Activated CD4-positive, alpha-beta T cell treated with anti-CD3 and anti-CD28 coated beads, Interleukin-2, amount 50 U/mL, for 24 hours (primary cell): ENCODE measurements at regions not wholly inside any gene's neighbourhood (a gene's known extent, or its start where the extent isn't known, plus 50 kb on each side); places are given as distances from the start of the nearest gene placed in this dataset.
"Not testable (repeated sequence)": the region's sequence is repeated elsewhere in the genome, so short reads cannot be mapped to it uniquely, and the experiment has no call there.

Experiments used
- DNase-seq, 2 donors: peaks; one replicate each; pipeline ENCODE4 v3.0.0-alpha.2; 2020; ENCODE audit warnings: low read depth in 1 of 2, low spot score in 1 of 2

DNA sequence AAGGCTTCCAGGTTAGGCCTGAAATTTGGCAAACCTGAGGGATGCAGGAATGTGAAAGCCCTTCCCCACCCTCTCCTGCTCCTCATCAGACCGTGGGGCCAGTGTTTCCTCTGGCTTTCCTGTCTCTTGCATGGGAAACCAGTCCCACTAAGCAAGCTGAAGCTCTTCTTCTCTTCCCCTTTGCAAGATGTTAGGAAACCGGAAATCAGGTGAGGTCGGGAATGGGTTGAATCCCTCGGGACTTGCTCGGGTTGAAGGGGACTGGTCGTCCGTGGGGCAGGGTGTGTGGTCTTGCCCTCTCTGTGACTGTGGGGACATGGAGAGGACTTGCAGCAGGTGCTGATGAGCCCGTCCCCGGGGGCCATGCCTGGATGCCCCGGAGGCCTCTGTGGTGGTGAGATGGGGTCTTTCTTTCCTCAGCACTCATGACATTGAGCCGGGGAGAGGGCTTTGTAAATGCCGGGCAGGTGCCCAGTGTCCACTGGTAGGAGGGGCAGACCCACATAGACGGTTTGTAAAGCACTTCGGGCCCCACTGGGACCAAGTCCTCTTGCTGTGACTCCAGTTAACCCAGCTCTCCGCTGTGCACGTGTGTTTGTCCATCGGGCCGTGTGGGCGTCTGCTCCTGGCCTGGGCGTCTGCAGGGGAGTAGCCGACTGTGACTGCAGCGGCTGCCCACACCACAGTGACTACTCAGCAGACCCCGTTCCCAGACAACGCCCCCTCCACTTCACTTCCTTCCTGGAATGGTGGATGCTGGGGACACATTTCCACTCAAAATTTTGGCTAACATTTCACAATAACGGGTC is 373.9 kb downstream of the GLRX3 start:
- no peak for DNase-seq

GRCh38 chr10:130510755-130511154 is 374.6 kb downstream of the GLRX3 start:
- no peak for DNase-seq

GRCh38 chr10:130511766-130512165 is 375.6 kb downstream of the GLRX3 start:
- no peak for DNase-seq

DNA sequence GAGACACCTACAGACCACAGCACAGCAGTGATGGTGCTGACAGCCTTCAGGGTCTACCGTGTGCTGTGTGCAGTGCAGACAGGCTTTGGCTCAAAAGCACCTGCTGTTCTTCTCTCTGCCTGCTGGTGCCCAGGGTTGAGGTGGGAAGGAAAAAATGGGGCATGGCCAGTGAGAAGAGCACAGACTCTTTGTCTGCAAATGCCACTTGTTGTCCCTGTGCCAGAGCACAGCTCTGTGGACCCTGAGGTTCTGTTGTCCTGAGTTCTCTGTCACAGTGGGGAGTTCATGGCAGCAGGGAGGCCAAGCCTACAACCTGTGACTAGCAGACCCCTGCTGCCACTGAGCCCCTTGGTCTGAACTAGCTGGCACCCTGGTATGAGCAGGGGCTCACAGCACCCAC is 376.7 kb downstream of the GLRX3 start:
- DNase-seq: no peak

GRCh38 chr10:130513686-130514476 is 377.7 kb downstream of the GLRX3 start:
- DNase-seq: no peak

DNA sequence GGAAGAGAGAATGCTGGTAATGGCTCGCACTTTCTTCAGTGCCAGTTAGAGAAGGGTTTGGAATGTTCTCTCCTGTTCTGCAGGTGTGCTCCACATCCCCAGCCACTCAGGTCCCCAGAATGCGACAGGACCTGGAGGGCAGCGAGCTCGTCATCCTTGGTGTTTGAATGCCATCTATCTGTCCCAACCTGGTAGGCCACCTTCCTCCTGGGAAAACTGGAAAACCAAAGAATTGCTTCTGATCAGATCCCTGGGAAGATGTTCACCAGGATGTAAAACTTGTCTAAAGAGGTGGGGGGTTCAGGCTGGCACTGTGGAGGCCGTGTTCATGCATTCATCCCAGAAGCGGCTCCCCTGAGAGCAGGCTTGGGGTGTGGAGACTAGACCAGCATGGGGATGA is 379.5 kb downstream of the GLRX3 start:
- DNase-seq: no peak

DNA sequence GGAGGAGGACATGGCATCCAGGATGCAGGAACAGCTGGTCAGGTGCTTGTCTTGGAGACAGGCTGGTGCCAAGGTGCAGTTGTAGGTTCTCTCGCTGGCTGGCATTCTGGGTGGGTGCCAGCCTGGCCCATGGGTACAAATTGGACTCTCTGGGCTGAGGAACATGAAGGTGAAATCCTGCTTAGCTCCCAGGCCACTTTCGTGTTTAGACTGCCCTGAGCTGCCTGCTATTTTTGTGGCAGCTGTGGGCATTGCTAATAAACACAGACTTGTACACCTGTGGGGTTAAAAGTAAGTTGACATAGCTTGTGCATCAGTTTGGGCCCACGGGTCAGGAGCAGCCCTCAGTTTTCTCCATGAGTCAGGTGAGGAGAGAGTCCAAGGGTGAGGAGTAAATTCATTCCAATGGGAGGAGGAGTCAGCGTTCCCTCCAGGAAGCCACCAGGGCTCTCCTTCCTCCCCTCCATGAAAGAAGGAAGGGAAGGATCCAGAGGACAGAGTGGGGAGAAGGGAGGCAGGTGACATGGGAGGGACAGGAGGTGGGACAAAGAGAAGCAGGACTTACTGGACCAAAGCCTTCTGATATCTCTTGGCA is 380.0 kb downstream of the GLRX3 start:
- DNase-seq: no peak

DNA sequence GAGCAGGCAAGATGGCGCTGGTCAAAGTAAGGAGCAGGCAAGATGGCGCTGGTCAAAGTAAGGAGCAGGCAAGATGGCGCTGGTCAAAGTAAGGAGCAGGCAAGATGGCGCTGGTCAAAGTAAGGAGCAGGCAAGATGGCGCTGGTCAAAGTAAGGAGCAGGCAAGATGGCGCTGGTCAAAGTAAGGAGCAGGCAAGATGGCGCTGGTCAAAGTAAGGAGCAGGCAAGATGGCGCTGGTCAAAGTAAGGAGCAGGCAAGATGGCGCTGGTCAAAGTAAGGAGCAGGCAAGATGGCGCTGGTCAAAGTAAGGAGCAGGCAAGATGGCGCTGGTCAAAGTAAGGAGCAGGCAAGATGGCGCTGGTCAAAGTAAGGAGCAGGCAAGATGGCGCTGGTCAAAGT is 382.7 kb downstream of the GLRX3 start:
- not testable (repeated sequence) for DNase-seq

GRCh38 chr10:130519791-130520190 is 383.6 kb downstream of the GLRX3 start:
- DNase-seq: no peak

DNA sequence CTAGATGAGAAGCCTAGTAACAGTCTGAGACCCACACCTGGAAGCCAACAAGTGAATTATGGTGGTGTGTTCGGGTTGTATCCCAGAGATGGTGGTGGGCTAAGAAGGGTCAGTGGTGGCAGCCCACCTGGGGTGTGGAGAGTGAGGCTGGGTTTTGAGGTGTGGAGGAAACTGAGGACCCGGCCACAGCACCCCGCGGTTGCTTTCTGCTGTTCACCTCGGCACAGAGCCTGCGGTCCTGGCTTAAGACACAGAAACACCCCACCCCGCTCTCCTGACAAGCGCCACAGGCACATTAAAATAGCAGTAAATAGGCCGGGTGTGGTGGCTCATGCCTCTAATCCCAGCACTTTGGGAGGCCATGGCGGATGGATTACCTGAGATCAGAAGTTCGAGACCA is 395.1 kb downstream of the GLRX3 start:
- no peak for DNase-seq

GRCh38 chr10:130541090-130541489 is 404.9 kb downstream of the GLRX3 start:
- no peak for DNase-seq

DNA sequence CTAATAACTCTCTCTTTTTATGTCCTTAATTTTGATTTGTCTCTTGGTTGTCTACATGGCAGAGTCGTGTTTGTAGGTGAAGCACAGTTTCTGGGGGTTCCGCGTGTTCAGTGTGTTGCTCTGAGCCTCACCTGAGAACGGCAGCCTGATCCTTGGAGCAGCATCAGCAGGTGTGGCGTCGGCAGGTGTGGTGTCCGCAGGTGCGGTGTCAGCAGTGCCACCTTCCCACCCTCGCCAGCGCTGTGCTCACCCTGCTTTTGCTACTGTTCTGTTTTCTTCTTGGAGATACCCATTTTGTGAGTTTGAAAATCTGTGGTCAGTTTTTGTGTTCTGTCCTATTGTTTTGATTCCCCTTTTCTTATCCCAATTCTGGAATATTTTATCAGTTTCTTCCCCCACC is 406.6 kb downstream of the GLRX3 start:
- no peak for DNase-seq

DNA sequence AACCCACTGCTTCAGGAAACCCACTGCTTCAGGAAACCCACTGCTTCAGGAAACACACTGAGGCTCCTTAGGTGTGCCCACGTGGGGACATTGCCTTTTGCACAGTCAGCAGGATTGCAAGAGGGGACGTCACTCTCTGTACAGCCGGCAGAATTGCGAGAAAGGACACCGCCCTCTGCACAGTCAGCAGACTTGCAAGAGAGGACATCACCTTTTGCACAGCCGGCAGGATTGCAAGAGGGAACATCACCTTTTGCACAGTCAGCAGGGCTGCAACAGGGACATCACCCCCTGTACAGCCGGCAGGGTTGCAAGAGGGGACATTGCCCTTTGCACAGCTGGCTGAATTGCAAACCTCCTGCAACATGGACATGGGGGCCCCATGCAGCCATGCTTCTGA is 407.6 kb downstream of the GLRX3 start:
- no peak for DNase-seq

DNA sequence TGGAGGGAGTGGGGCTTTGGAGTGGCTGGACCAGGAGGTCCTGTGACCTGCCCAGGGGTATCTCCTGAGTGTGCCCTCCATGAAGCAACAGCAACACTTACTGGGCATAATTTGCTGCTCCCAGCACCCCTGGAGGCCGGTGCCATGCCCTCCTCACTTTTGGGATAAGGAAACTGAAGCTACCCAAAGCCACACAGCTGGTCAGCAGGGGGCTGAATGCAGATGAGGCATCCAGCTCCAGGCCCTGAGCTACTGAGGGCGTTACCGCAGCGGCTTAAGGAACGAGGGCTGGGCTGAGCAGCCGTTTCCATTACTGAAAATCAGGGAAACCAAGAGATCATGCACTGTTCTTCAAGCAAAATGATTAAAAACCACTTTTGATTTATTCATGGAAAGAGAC is 408.9 kb downstream of the GLRX3 start:
- DNase-seq: no peak

- DNase-seq: no peak
Observed at GRCh38 chr10:130545697-130546096, 409.5 kb downstream of the GLRX3 start.

- no peak for DNase-seq
Observed at GRCh38 chr10:130546841-130547240, 410.6 kb downstream of the GLRX3 start.

GRCh38 chr10:130547368-130547767 is 411.2 kb downstream of the GLRX3 start:
- DNase-seq: no peak

- no peak for DNase-seq
Observed at GRCh38 chr10:130550952-130551674, 414.9 kb downstream of the GLRX3 start.

GRCh38 chr10:130551676-130552075 is 415.5 kb downstream of the GLRX3 start:
- DNase-seq: no peak

DNA sequence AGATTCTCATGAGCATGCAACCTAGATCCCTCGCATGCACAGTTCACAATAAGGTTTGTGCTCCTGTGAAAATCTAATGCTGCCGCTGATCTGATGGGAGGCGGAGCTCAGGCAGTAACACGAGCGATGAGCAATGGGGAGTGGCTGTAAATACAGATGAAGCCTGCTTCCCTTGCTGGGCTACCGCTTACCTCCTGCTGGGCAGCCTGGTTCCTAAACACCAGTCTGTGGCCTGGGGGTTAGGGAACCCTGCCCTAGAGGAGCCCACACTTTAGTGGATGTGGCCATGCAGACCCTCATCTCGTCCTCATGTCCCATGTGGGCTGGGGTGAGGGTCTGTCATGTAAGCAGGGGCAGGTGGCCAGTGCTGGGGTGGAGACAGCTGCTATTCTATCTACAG is 417.6 kb downstream of the GLRX3 start:
- DNase-seq: no peak

GRCh38 chr10:130554701-130555410 is 418.7 kb downstream of the GLRX3 start:
- DNase-seq: no peak
